ENCODE measurements at regions not wholly inside any gene's neighbourhood (a gene's known extent, or its start where the extent isn't known, plus 50 kb on each side); places are given as distances from the start of the nearest gene placed in this dataset.

GRCh38 chr12:111152561-111152960, 216.3 kb downstream of the PHETA1 start:
- ATAC-seq = no peak
- no peak overlapping the region for H3K4me3 ChIP-seq
- TF ChIP-seq TCF7 (IDR thresholded peaks at IDR 0.05; ENCODE audit: borderline replicate concordance) (no peak), BCL3 (IDR thresholded peaks at IDR 0.05; ENCODE audit: borderline replicate concordance, insufficient read depth, low read depth, low read length, poor library complexity, severe bottlenecking) (no peak), GABPA (IDR thresholded peaks at IDR 0.05; ENCODE audit: low read depth) (no peak), SMARCA5 (IDR thresholded peaks at IDR 0.05) (no peak)
- BruUV-seq (replicated peaks) = no TSS peak
- in situ Hi-C loops (cut with MboI) = no loop called here
- no peak overlapping the region for H2AFZ ChIP-seq (ENCODE audit: control insufficient read depth, low read depth, low read length)
- 56% methylated on average over 10 of the region's 10 CpGs for WGBS (ENCODE audit: insufficient coverage, insufficient replicate concordance, low lambda C conversion rate, missing lambda C conversion rate)
- no peak overlapping the region for H3K27ac ChIP-seq (ENCODE audit: control insufficient read depth, insufficient read depth)
- H3K36me3 ChIP-seq (ENCODE audit: control insufficient read depth in 2 of 2, insufficient read depth in 2 of 2, low read length in 1 of 2) = no peaks in the 10 kb centered on the region
- ChIA-PET RAD21 (ENCODE audit: unreplicated experiment) (interaction anchor here (0.6 kb wide), 1 partner anchor 77 kb away, joined by 3 read pairs; no protein-coding TSS in a partner anchor), POLR2A (no interaction called here), SMC1A (ENCODE audit: uncharacterized antibody, unreplicated experiment) (no interaction called here), CTCF (no interaction called here)
- no peaks in the 10 kb centered on the region for H3K4me1 ChIP-seq (ENCODE audit: control insufficient read depth, insufficient read depth, low read length)
- H4K20me1 ChIP-seq (ENCODE audit: control insufficient read depth, insufficient read depth) = no peaks in the 10 kb centered on the region
- no peaks in the 10 kb centered on the region for H3K79me2 ChIP-seq (ENCODE audit: control insufficient read depth, insufficient read depth, low read length)
- FAIRE-seq = no peak
- H3K27me3 ChIP-seq (replicated peaks in 1 of 2; ENCODE audit: control insufficient read depth in 2 of 2, insufficient read depth in 2 of 2, low read length in 1 of 2) = peaks cover 1 to 2% of the 10 kb centered on the region in 2 experiments; a peak in 3 of 4 replicates
- intact Hi-C loops (cut with micrococcal nuclease; ENCODE audit: unreplicated experiment) = no loop called here
- H3K9me3 ChIP-seq (replicated peaks; ENCODE audit: control insufficient read depth, insufficient read depth, low read length) = no peaks in the 10 kb centered on the region
- H3K4me2 ChIP-seq (ENCODE audit: control insufficient read depth, insufficient read depth) = no peak overlapping the region
- no peak overlapping the region for H3K9ac ChIP-seq (ENCODE audit: control insufficient read depth, insufficient read depth, low read length)
- no peak for DNase-seq (ENCODE audit: low read depth, low spot score)

GRCh38 chr12:111150921-111151840, 217.7 kb downstream of the PHETA1 start:
- Histone ChIP-seq H3K27ac (ENCODE audit: control insufficient read depth, insufficient read depth) (no peak overlapping the region), H4K20me1 (ENCODE audit: control insufficient read depth, insufficient read depth) (no peaks in the 10 kb centered on the region), H3K27me3 (replicated peaks in 1 of 2; ENCODE audit: control insufficient read depth in 2 of 2, insufficient read depth in 2 of 2, low read length in 1 of 2) (peaks cover 1 to 2% of the 10 kb centered on the region in 2 experiments; a peak in 3 of 4 replicates), H3K9ac (ENCODE audit: control insufficient read depth, insufficient read depth, low read length) (no peak overlapping the region), H2AFZ (ENCODE audit: control insufficient read depth, low read depth, low read length) (no peak overlapping the region), H3K4me2 (ENCODE audit: control insufficient read depth, insufficient read depth) (no peak overlapping the region), H3K36me3 (ENCODE audit: control insufficient read depth in 2 of 2, insufficient read depth in 2 of 2, low read length in 1 of 2) (no peaks in the 10 kb centered on the region), H3K4me1 (ENCODE audit: control insufficient read depth, insufficient read depth, low read length) (no peaks in the 10 kb centered on the region), H3K79me2 (ENCODE audit: control insufficient read depth, insufficient read depth, low read length) (no peaks in the 10 kb centered on the region), H3K9me3 (replicated peaks; ENCODE audit: control insufficient read depth, insufficient read depth, low read length) (no peaks in the 10 kb centered on the region), H3K4me3 (no peak overlapping the region)
- CTCF ChIA-PET = no interaction called here
- in situ Hi-C loops (cut with MboI) = no loop called here
- RAD21 ChIA-PET (ENCODE audit: unreplicated experiment) = no interaction called here
- POLR2A ChIA-PET = no interaction called here
- intact Hi-C loops (cut with micrococcal nuclease; ENCODE audit: unreplicated experiment) = no loop called here
- SMC1A ChIA-PET (ENCODE audit: uncharacterized antibody, unreplicated experiment) = no interaction called here
- FAIRE-seq = no peak
- BruUV-seq (replicated peaks) = no TSS peak
- no peak for ATAC-seq
- no peak for TF ChIP-seq YY1 (IDR thresholded peaks at IDR 0.05; ENCODE audit: low read depth, low read length)
- TF ChIP-seq WRNIP1 (IDR thresholded peaks at IDR 0.05; ENCODE audit: borderline replicate concordance, low read depth, low read length) = no peak
- no peak for TF ChIP-seq PML (IDR thresholded peaks at IDR 0.05; ENCODE audit: low read length)
- no peak for TF ChIP-seq RELA (IDR thresholded peaks at IDR 0.05; ENCODE audit: borderline replicate concordance, partially characterized antibody)
- no peak for TF ChIP-seq CHD1 (IDR thresholded peaks at IDR 0.05; ENCODE audit: low read depth, low read length)
- no peak for TF ChIP-seq ATF3 (IDR thresholded peaks at IDR 0.05; ENCODE audit: borderline replicate concordance, extremely low read depth, low read depth, low read length)
- TF ChIP-seq EGR1 (IDR thresholded peaks at IDR 0.05; ENCODE audit: borderline replicate concordance in 1 of 2, low read depth in 2 of 2, low read length in 2 of 2) = no peak
- TF ChIP-seq RELB (IDR thresholded peaks at IDR 0.05; ENCODE audit: low read depth) = no peak
- TF ChIP-seq HDAC6 (IDR thresholded peaks at IDR 0.05; ENCODE audit: unreplicated experiment) = no peak
- no peak for DNase-seq (ENCODE audit: low read depth, low spot score)
- 42% methylated on average over 20 of the region's 20 CpGs for WGBS (ENCODE audit: insufficient coverage, insufficient replicate concordance, low lambda C conversion rate, missing lambda C conversion rate)
